ENCODE measurements at regions not wholly inside any gene's neighbourhood (a gene's known extent, or its start where the extent isn't known, plus 50 kb on each side); places are given as distances from the start of the nearest gene placed in this dataset.

DNA sequence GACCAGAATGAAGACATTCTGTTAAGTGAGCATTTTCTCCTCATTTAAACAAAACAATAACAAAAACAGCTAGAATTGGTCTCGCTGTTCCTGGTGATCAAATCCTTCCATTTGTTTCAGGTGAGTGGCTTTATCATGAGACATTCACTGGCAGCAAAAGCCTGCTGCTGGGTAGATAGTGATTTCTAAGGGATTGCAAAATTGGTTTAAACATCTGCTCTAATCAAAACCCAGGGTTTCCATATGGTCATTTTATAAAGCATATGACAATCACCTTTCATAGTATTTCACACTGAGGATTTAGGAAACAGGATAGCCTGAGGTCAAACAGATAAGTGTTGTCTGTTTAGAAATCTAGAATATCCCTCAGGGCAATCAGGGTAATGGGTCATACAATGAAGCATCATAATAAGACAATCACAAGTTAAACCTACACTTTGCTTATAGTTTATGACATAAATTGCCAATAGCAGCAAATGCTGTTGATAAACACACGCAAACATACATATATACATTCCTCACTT lies 769.6 kb upstream of the C9orf72 start:
- 68% methylated on average over 2 of the region's 2 CpGs for WGBS (ENCODE audit: insufficient coverage, low coverage, low lambda C conversion rate, missing lambda C conversion rate)
- no peak for DNase-seq
- Histone ChIP-seq H3K36me3 (no peaks in the 10 kb centered on the region), H3K27ac (no peak overlapping the region), H3K9me3 (no peaks in the 10 kb centered on the region), H3K4me1 (no peaks in the 10 kb centered on the region), H3K27me3 (no peaks in the 10 kb centered on the region), H3K4me3 (no peak overlapping the region)
- intact Hi-C loops (cut with DNase I) = no loop called here
- no peak for ATAC-seq
- TF ChIP-seq POLR2A (IDR thresholded peaks at IDR 0.05) = no peak
- TF ChIP-seq, protein P1, sequence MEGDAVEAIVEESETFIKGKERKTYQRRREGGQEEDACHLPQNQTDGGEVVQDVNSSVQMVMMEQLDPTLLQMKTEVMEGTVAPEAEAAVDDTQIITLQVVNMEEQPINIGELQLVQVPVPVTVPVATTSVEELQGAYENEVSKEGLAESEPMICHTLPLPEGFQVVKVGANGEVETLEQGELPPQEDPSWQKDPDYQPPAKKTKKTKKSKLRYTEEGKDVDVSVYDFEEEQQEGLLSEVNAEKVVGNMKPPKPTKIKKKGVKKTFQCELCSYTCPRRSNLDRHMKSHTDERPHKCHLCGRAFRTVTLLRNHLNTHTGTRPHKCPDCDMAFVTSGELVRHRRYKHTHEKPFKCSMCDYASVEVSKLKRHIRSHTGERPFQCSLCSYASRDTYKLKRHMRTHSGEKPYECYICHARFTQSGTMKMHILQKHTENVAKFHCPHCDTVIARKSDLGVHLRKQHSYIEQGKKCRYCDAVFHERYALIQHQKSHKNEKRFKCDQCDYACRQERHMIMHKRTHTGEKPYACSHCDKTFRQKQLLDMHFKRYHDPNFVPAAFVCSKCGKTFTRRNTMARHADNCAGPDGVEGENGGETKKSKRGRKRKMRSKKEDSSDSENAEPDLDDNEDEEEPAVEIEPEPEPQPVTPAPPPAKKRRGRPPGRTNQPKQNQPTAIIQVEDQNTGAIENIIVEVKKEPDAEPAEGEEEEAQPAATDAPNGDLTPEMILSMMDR (IDR thresholded peaks at IDR 0.05) = no peak

- intact Hi-C loops (cut with DNase I) = no loop called here
- H3K4me3 ChIP-seq = no peak overlapping the region
- H3K4me1 ChIP-seq = no peaks in the 10 kb centered on the region
- TF ChIP-seq, protein P1 (IDR thresholded peaks at IDR 0.05) = no peak
- no peak for TF ChIP-seq POLR2A (IDR thresholded peaks at IDR 0.05)
- H3K36me3 ChIP-seq = no peaks in the 10 kb centered on the region
- 13% methylated on average over 2 of the region's 2 CpGs for WGBS (ENCODE audit: insufficient coverage, low coverage, low lambda C conversion rate, missing lambda C conversion rate)
- ATAC-seq (no peak), DNase-seq (no peak)
- H3K9me3 ChIP-seq = no peaks in the 10 kb centered on the region
- H3K27ac ChIP-seq = no peak overlapping the region
- H3K27me3 ChIP-seq = no peaks in the 10 kb centered on the region
These were observed 789.9 kb upstream of the C9orf72 start for GRCh38 chr9:28363151-28363562.

DNA sequence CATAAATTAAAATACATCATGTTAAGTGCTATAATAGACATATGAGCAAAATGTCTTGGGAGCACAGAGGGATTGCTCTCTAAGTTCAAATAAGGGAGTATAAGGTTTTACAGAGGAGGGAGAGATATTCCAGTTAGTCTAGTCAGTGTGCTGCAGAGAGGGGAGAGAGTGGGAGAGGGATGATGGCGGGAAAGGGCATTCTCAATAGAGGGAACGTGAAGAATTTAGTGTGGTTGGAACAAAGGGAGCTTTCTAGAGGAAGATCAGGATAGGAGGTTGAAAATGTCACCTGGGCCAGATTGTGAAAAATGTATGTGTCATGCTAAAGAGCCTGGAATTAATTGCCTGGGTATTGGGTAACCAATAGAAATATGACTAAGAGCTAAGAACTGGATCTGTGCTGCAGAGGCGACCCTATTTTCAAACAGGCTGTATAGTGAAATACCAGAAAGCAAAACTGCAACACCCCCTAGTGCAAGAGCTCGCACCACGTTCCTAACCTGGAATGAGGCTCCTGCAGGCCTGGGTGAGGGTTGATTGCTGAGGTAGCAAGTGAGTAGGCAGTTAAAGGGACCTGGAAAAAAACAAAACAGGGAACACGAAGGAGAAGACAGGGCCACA lies 791.8 kb upstream of the C9orf72 start:
- 21% methylated on average over 6 of the region's 6 CpGs for WGBS (ENCODE audit: insufficient coverage, low coverage, low lambda C conversion rate, missing lambda C conversion rate)
- Histone ChIP-seq H3K4me1 (no peaks in the 10 kb centered on the region), H3K4me3 (no peak overlapping the region), H3K36me3 (no peaks in the 10 kb centered on the region), H3K27me3 (no peaks in the 10 kb centered on the region), H3K9me3 (no peaks in the 10 kb centered on the region), H3K27ac (no peak overlapping the region)
- TF ChIP-seq POLR2A (IDR thresholded peaks at IDR 0.05) = no peak
- TF ChIP-seq, protein P1 (IDR thresholded peaks at IDR 0.05) = no peak
- no peak for ATAC-seq
- intact Hi-C loops (cut with DNase I) = no loop called here
- DNase-seq = no peak

DNA sequence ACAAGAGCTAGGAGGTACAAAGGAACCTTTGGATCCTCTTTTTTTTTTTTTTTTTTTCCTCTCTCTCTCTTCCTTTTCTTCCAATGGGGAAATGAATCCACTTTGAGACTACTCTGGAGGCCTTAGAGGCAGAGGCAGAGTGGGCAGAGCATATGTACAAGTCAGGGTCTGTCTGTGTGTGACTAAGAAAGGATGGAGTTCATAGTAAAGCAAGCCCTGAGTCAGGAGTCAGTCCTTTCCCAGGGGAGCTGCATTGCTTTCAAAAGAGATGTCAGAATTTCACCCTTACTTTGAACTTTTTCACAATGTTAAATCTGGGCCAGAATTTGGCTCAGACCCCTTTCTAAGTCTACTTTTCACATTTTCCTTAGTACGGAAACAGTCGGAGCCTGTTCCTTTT lies 792.4 kb upstream of the C9orf72 start:
- Histone ChIP-seq H3K27ac (no peak overlapping the region), H3K9me3 (no peaks in the 10 kb centered on the region), H3K36me3 (no peaks in the 10 kb centered on the region), H3K4me3 (no peak overlapping the region), H3K27me3 (no peaks in the 10 kb centered on the region), H3K4me1 (no peaks in the 10 kb centered on the region)
- TF ChIP-seq POLR2A (IDR thresholded peaks at IDR 0.05) = no peak
- TF ChIP-seq, protein P1 (IDR thresholded peaks at IDR 0.05) = no peak
- ATAC-seq = no peak
- intact Hi-C loops (cut with DNase I) = no loop called here
- WGBS (ENCODE audit: insufficient coverage, low coverage, low lambda C conversion rate, missing lambda C conversion rate) = 69% methylated on average over 2 of the region's 2 CpGs
- DNase-seq = no peak

All from right lobe of liver (tissue), 6 donors.